Activated CD4-positive, alpha-beta T cell treated with anti-CD3 and anti-CD28 coated beads, Interleukin-2, Interleukin-6, amounts not matched to agents 100 ng/mL and 50 ng/mL, durations not matched to agents 16 hours and 8 hours (primary cell): ENCODE measurements at regions not wholly inside any gene's neighbourhood (a gene's known extent, or its start where the extent isn't known, plus 50 kb on each side); places are given as distances from the start of the nearest gene placed in this dataset.
"Not testable (repeated sequence)": the region's sequence is repeated elsewhere in the genome, so short reads cannot be mapped to it uniquely, and the experiment has no call there.

Experiments used
- DNase-seq: peaks from one replicate; pipeline ENCODE4 v3.0.0-alpha.2; 2020

GRCh38 chr7:29651477-29651876 lies 87.8 kb downstream of the PRR15 start:
- no peak for DNase-seq

- DNase-seq, result no peak
Observed at GRCh38 chr7:29652556-29652955, 88.9 kb downstream of the PRR15 start.

- DNase-seq, result not testable (repeated sequence)
Observed at GRCh38 chr7:29654340-29654739, 90.7 kb downstream of the PRR15 start.

GRCh38 chr7:29657288-29657687 lies 93.7 kb downstream of the PRR15 start:
- no peak for DNase-seq

GRCh38 chr7:29657856-29658255 lies 94.2 kb downstream of the PRR15 start:
- no peak for DNase-seq

- DNase-seq, result not testable (repeated sequence)
Observed at GRCh38 chr7:29659213-29659612, 95.6 kb downstream of the PRR15 start.

- not testable (repeated sequence) for DNase-seq
Observed at GRCh38 chr7:29662899-29663298, 99.3 kb downstream of the PRR15 start.

GRCh38 chr7:29664999-29665398 lies 101.4 kb downstream of the PRR15 start:
- DNase-seq, result not testable (repeated sequence)

- DNase-seq, result not testable (repeated sequence)
Observed at GRCh38 chr7:29667096-29667669, 103.5 kb downstream of the PRR15 start.

GRCh38 chr7:29671286-29671685 lies 107.7 kb downstream of the PRR15 start:
- not testable (repeated sequence) for DNase-seq

GRCh38 chr7:29673635-29674034 lies 110.0 kb downstream of the PRR15 start:
- not testable (repeated sequence) for DNase-seq

GRCh38 chr7:29674626-29675025 lies 111.0 kb downstream of the PRR15 start:
- not testable (repeated sequence) for DNase-seq

- DNase-seq, result not testable (repeated sequence)
Observed at GRCh38 chr7:29677254-29677653, 113.6 kb downstream of the PRR15 start.

- not testable (repeated sequence) for DNase-seq
Observed at GRCh38 chr7:29679963-29680362, 116.3 kb downstream of the PRR15 start.

- not testable (repeated sequence) for DNase-seq
Observed at GRCh38 chr7:29680601-29681000, 117.0 kb downstream of the PRR15 start.

- not testable (repeated sequence) for DNase-seq
Observed at GRCh38 chr7:29684151-29684786, 120.6 kb downstream of the PRR15 start.

- peak; percentile 41 for DNase-seq
Observed at GRCh38 chr7:29684787-29685650, 121.3 kb upstream of the WIPF3 start.

- DNase-seq, result not testable (repeated sequence)
Observed at GRCh38 chr7:29685651-29686271, 120.5 kb upstream of the WIPF3 start.

GRCh38 chr7:29690510-29690909 lies 115.8 kb upstream of the WIPF3 start:
- not testable (repeated sequence) for DNase-seq

GRCh38 chr7:29696402-29696801 lies 109.9 kb upstream of the WIPF3 start:
- not testable (repeated sequence) for DNase-seq

- DNase-seq, result not testable (repeated sequence)
Observed at GRCh38 chr7:29699723-29700122, 106.6 kb upstream of the WIPF3 start.

- DNase-seq, result not testable (repeated sequence)
Observed at GRCh38 chr7:29701540-29701939, 104.8 kb upstream of the WIPF3 start.

- not testable (repeated sequence) for DNase-seq
Observed at GRCh38 chr7:29703830-29704229, 102.5 kb upstream of the WIPF3 start.
